A673 (cell line): ENCODE measurements at regions not wholly inside any gene's neighbourhood (a gene's known extent, or its start where the extent isn't known, plus 50 kb on each side); places are given as distances from the start of the nearest gene placed in this dataset.

Source experiments
- BruUV-seq: library from RNA; stranded (reverse); fragments of 400-500 nt; replicated peaks from 2 replicates; lab custom pipeline; 2021; lab: Mats Ljungman, UMichigan
- CTCF ChIA-PET: fragments of 300-600 bp; sonication (Branson Sonifier 250); formaldehyde crosslinking; loops from one replicate; lab custom pipeline; 2022; ENCODE audit warnings: antibody characterized with exemption; lab: Charles Lee
- POLR2A ChIA-PET: fragments of 300-600 bp; sonication (Branson Sonifier 250); formaldehyde crosslinking; loops from one replicate; lab custom pipeline; 2022; ENCODE audit warnings: antibody characterized with exemption; ENCODE audit not compliant: low non-redundant PET; lab: Charles Lee
- DNase-seq: peaks from one replicate; pipeline ENCODE4 v3.0.0-alpha.2; 2015; ENCODE audit warnings: low spot score
- H3K27ac ChIP-seq: fragments of 200-600 bp; sonication (generic); 2 replicates; pipeline ENCODE4 v1.5.1; 2016; ENCODE audit warnings: mixed run types, low read depth, mild to moderate bottlenecking, mixed read lengths, antibody characterized with exemption, low read length; ENCODE audit not compliant: poor library complexity, severe bottlenecking
- H3K27me3 ChIP-seq: fragments of 200-600 bp; sonication (generic); replicated peaks from 2 replicates; pipeline ENCODE4 v1.6.1; 2017; ENCODE audit warnings: mixed run types, low read depth, mild to moderate bottlenecking, mixed read lengths, antibody characterized with exemption, low read length; ENCODE audit not compliant: insufficient read depth, poor library complexity
- H3K36me3 ChIP-seq: fragments of 200-600 bp; sonication (generic); 2 replicates; pipeline ENCODE4 v1.6.1; 2016; ENCODE audit warnings: mixed run types, mild to moderate bottlenecking, mixed read lengths, antibody characterized with exemption, low read length; ENCODE audit not compliant: insufficient read depth, poor library complexity, severe bottlenecking
- H3K4me1 ChIP-seq: fragments of 200-600 bp; sonication (generic); 2 replicates; pipeline ENCODE4 v1.6.1; 2017; ENCODE audit warnings: mixed run types, mild to moderate bottlenecking, mixed read lengths, antibody characterized with exemption, low read length; ENCODE audit not compliant: insufficient read depth, poor library complexity, severe bottlenecking
- H3K4me3 ChIP-seq: fragments of 200-600 bp; sonication (generic); 2 replicates; pipeline ENCODE4 v1.5.1; 2016; ENCODE audit warnings: low read depth, mixed run types, mild to moderate bottlenecking, mixed read lengths, low read length; ENCODE audit not compliant: poor library complexity, severe bottlenecking
- H3K9me3 ChIP-seq: fragments of 200-600 bp; sonication (generic); 2 replicates; pipeline ENCODE4 v1.6.1; 2016; ENCODE audit warnings: mixed run types, low read depth, mild to moderate bottlenecking, mixed read lengths, antibody characterized with exemption, low read length; ENCODE audit not compliant: poor library complexity, severe bottlenecking
- EZH2 ChIP-seq: fragments of 200-600 bp; sonication (generic); IDR thresholded peaks from 2 replicates; pipeline ENCODE4 v1.6.1; 2017; ENCODE audit warnings: borderline replicate concordance, low read depth, mild to moderate bottlenecking, mixed read lengths, antibody characterized with exemption, low read length; ENCODE audit not compliant: poor library complexity, severe bottlenecking
- intact Hi-C: fragments of 100-400 bp; cut with micrococcal nuclease; formaldehyde crosslinking; loops from one replicate; pipeline ENCODE4 v1.10.0; 2022; ENCODE audit not compliant: unreplicated experiment
- TF ChIP-seq, protein P1 (sequence below): fragments of 300-800, 200-600 bp; sonication (generic); conservative IDR thresholded peaks from 2 replicates; pipeline ENCODE4 v1.5.1; 2017; ENCODE audit warnings: low read depth, mild to moderate bottlenecking, antibody characterized with exemption, low read length, moderate library complexity, mixed read lengths

DNA sequence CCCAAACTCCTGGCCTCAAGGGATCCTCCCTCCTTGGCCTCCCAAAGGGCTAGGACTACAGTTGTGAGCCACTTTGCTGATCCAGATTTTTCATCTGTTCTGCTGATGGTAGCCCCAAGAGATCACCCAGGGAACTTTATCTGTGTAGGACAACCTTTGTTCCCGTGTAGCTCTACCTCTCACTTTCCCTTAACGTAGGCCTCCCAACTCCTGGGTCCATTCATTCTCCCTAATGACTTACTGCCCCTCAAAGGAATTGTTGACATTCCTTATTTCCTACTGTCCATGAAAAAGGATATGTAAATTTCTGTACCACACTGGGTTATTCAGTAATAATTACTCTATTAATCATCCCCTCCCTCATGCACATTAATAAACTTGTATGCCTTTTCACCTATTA is 51.0 kb upstream of the PHF24 start:
- CTCF ChIA-PET: no interaction called here
- POLR2A ChIA-PET: no interaction called here

DNA sequence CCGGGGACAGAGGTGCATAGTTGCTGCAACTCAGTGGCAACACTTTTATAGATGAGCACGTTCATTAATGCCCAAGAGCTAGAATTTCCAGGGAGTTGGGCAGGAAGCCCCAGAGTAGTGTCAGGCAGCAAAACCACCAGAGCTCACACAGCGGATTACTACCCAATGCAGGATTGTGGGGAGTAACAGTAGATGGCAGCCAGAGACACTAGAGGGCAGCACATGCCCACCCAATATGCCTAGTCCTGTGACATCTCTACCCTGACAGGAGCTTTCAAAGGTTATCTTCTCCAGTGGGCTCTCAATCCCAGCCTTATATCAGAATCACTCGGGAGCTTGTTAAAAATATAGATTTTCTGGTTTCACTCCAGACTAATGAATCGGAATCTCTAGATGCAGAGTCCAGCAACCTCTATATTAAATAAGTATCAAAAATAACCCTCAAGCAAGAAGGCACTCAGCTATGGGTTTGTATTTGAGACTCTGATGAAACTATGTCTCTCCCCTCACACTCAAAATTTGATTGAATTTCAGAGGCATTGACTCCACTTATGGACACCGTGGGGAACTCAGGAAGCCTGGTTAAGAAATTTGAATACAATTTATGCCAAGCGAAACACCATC is 58.4 kb upstream of the PHF24 start:
- H3K4me1 ChIP-seq: no peaks in the 10 kb centered on the region
- no peak overlapping the region for H3K27ac ChIP-seq
- no peaks in the 10 kb centered on the region for H3K9me3 ChIP-seq
- BruUV-seq: no TSS peak
- POLR2A ChIA-PET: interaction anchor here (0.6 kb wide), 1 partner anchor 216 kb away, joined by 3 read pairs; the partner anchor contains the start of gene ATOSB
- CTCF ChIA-PET: interaction anchor here (0.5 to 2.5 kb wide), 20 partner anchors 10 to 916 kb away, joined by 3 to 61 read pairs (median 5); partner anchors contain the start of genes DNAJB5, FANCG, PIGO and STOML2
- intact Hi-C loops: loop anchor here (1.0 to 5.0 kb wide), 5 partner anchors 85 to 578 kb away; partner anchors contain the start of gene PIGO
- H3K27me3 ChIP-seq: peaks cover 42% of the 10 kb centered on the region
- DNase-seq: peak; percentile 85
- no peak overlapping the region for H3K4me3 ChIP-seq
- no peak for TF ChIP-seq EZH2
- TF ChIP-seq, protein P1, sequence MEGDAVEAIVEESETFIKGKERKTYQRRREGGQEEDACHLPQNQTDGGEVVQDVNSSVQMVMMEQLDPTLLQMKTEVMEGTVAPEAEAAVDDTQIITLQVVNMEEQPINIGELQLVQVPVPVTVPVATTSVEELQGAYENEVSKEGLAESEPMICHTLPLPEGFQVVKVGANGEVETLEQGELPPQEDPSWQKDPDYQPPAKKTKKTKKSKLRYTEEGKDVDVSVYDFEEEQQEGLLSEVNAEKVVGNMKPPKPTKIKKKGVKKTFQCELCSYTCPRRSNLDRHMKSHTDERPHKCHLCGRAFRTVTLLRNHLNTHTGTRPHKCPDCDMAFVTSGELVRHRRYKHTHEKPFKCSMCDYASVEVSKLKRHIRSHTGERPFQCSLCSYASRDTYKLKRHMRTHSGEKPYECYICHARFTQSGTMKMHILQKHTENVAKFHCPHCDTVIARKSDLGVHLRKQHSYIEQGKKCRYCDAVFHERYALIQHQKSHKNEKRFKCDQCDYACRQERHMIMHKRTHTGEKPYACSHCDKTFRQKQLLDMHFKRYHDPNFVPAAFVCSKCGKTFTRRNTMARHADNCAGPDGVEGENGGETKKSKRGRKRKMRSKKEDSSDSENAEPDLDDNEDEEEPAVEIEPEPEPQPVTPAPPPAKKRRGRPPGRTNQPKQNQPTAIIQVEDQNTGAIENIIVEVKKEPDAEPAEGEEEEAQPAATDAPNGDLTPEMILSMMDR: peak; percentile 84
- H3K36me3 ChIP-seq: no peaks in the 10 kb centered on the region

More for the DNA sequence above, 51.0 kb upstream of the PHF24 start:
- H3K4me3 ChIP-seq: no peak overlapping the region
- H3K27ac ChIP-seq: no peak overlapping the region
- peaks cover 3% of the 10 kb centered on the region for H3K27me3 ChIP-seq
- intact Hi-C loops: no loop called here
- no peaks in the 10 kb centered on the region for H3K36me3 ChIP-seq
- H3K9me3 ChIP-seq: no peaks in the 10 kb centered on the region
- TF ChIP-seq, protein P1: no peak
- H3K4me1 ChIP-seq: no peaks in the 10 kb centered on the region
- BruUV-seq: no TSS peak
- DNase-seq: no peak

DNA sequence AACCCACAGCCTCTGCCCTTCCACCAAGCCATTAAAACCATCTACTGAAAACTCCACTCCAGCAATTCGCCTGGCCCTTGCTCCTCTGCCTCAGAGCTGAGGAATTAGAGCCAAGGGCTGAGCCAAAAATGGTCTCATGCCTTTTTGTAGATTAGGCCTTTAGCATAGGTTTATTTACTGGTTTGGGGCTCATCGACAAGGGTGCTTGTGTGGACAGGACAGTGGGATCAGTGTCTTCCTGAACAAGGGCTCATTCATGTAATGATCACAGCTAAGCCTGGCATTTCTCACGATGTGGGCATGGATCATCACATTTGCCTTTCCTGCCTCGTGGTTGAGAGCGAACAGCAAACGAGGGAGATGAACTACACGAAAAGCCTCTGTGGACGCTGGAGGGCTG is 59.2 kb upstream of the PHF24 start:
- BruUV-seq: no TSS peak
- ChIA-PET CTCF (interaction anchor here (0.6 to 2.5 kb wide), 15 partner anchors 11 to 1047 kb away, joined by 3 to 61 read pairs (median 6); partner anchors contain the start of genes DNAJB5 and PIGO), POLR2A (no interaction called here)
- TF ChIP-seq EZH2: no peak
- TF ChIP-seq, protein P1: no peak
- Histone ChIP-seq H3K36me3 (no peaks in the 10 kb centered on the region), H3K27ac (no peak overlapping the region), H3K4me3 (no peak overlapping the region), H3K27me3 (peaks cover 50% of the 10 kb centered on the region), H3K4me1 (no peaks in the 10 kb centered on the region), H3K9me3 (no peaks in the 10 kb centered on the region)
- no peak for DNase-seq
- intact Hi-C loops: loop anchor here (1.0 to 5.0 kb wide), 5 partner anchors 86 to 578 kb away; partner anchors contain the start of gene PIGO
